ENCODE measurements at regions not wholly inside any gene's neighbourhood (a gene's known extent, or its start where the extent isn't known, plus 50 kb on each side); places are given as distances from the start of the nearest gene placed in this dataset.

- TF ChIP-seq SIN3A (IDR thresholded peaks at IDR 0.05; ENCODE audit: borderline replicate concordance, insufficient read depth, low read length) (no peak), TAF1 (IDR thresholded peaks at IDR 0.05; ENCODE audit: borderline replicate concordance, insufficient read depth, low read length) (no peak), REST (IDR thresholded peaks at IDR 0.05; ENCODE audit: insufficient read depth in 1 of 2, low read depth in 2 of 2, low read length in 2 of 2) (no peak), FOXP2 (optimal IDR thresholded peaks at IDR 0.05; ENCODE audit: borderline replicate concordance, extremely low read depth, extremely low read length, insufficient read depth) (no peak), POLR2AphosphoS5 (IDR thresholded peaks at IDR 0.05; ENCODE audit: low read depth, low read length) (no peak)
These were observed 362.1 kb downstream of the SLC6A15 start for GRCh38 chr12:84550518-84550917.

GRCh38 chr12:84542289-84542688, 370.3 kb downstream of the SLC6A15 start:
- TF ChIP-seq REST (IDR thresholded peaks at IDR 0.05; ENCODE audit: insufficient read depth in 1 of 2, low read depth in 2 of 2, low read length in 2 of 2) (no peak), TAF1 (IDR thresholded peaks at IDR 0.05; ENCODE audit: borderline replicate concordance, insufficient read depth, low read length) (no peak), FOXP2 (optimal IDR thresholded peaks at IDR 0.05; ENCODE audit: borderline replicate concordance, extremely low read depth, extremely low read length, insufficient read depth) (no peak), SIN3A (IDR thresholded peaks at IDR 0.05; ENCODE audit: borderline replicate concordance, insufficient read depth, low read length) (no peak), POLR2AphosphoS5 (IDR thresholded peaks at IDR 0.05; ENCODE audit: low read depth, low read length) (no peak)

- TF ChIP-seq FOXP2 (optimal IDR thresholded peaks at IDR 0.05; ENCODE audit: borderline replicate concordance, extremely low read depth, extremely low read length, insufficient read depth), result no peak
- no peak for TF ChIP-seq POLR2AphosphoS5 (IDR thresholded peaks at IDR 0.05; ENCODE audit: low read depth, low read length)
- no peak for TF ChIP-seq REST (IDR thresholded peaks at IDR 0.05; ENCODE audit: insufficient read depth in 1 of 2, low read depth in 2 of 2, low read length in 2 of 2)
- no peak for TF ChIP-seq SIN3A (IDR thresholded peaks at IDR 0.05; ENCODE audit: borderline replicate concordance, insufficient read depth, low read length)
- no peak for TF ChIP-seq TAF1 (IDR thresholded peaks at IDR 0.05; ENCODE audit: borderline replicate concordance, insufficient read depth, low read length)
These were observed 374.9 kb downstream of the SLC6A15 start for GRCh38 chr12:84537666-84538065.

GRCh38 chr12:84512751-84513150, 399.8 kb downstream of the SLC6A15 start:
- TF ChIP-seq FOXP2 (optimal IDR thresholded peaks at IDR 0.05; ENCODE audit: borderline replicate concordance, extremely low read depth, extremely low read length, insufficient read depth) (no peak), SIN3A (IDR thresholded peaks at IDR 0.05; ENCODE audit: borderline replicate concordance, insufficient read depth, low read length) (no peak), REST (IDR thresholded peaks at IDR 0.05; ENCODE audit: insufficient read depth in 1 of 2, low read depth in 2 of 2, low read length in 2 of 2) (no peak), POLR2AphosphoS5 (IDR thresholded peaks at IDR 0.05; ENCODE audit: low read depth, low read length) (no peak), TAF1 (IDR thresholded peaks at IDR 0.05; ENCODE audit: borderline replicate concordance, insufficient read depth, low read length) (no peak)

GRCh38 chr12:84508851-84509260, 403.7 kb downstream of the SLC6A15 start:
- TF ChIP-seq REST (IDR thresholded peaks at IDR 0.05; ENCODE audit: insufficient read depth in 1 of 2, low read depth in 2 of 2, low read length in 2 of 2) (no peak), SIN3A (IDR thresholded peaks at IDR 0.05; ENCODE audit: borderline replicate concordance, insufficient read depth, low read length) (no peak), POLR2AphosphoS5 (IDR thresholded peaks at IDR 0.05; ENCODE audit: low read depth, low read length) (no peak), TAF1 (IDR thresholded peaks at IDR 0.05; ENCODE audit: borderline replicate concordance, insufficient read depth, low read length) (no peak), FOXP2 (optimal IDR thresholded peaks at IDR 0.05; ENCODE audit: borderline replicate concordance, extremely low read depth, extremely low read length, insufficient read depth) (no peak)

Data from PFSK-1 (cell line).